ACHN (cell line): ENCODE measurements at regions not wholly inside any gene's neighbourhood (a gene's known extent, or its start where the extent isn't known, plus 50 kb on each side); places are given as distances from the start of the nearest gene placed in this dataset.

ENCODE experiments used
- DNase-seq: peaks from one replicate; pipeline ENCODE4 v3.0.0-alpha.2; 2015
- in situ Hi-C: cut with HindIII; loops from 2 replicates; pipeline ENCODE4 v1.10.0; 2017; ENCODE audit warnings: low sequenced_read_pairs, low pct_ligation_motif_present, low pct_unique_long_range_greater_than_20kb

- in situ Hi-C loops: no loop called here
- no peak for DNase-seq
These were observed 73.7 kb upstream of the UMPS start for GRCh38 chr3:124656531-124656930.

GRCh38 chr3:124657138-124657537 lies 73.1 kb upstream of the UMPS start:
- in situ Hi-C loops: no loop called here
- DNase-seq: no peak

GRCh38 chr3:124658270-124658669 lies 72.0 kb upstream of the UMPS start:
- DNase-seq: no peak
- in situ Hi-C loops: no loop called here

GRCh38 chr3:124659175-124659574 lies 71.1 kb upstream of the UMPS start:
- in situ Hi-C loops: no loop called here
- no peak for DNase-seq

- in situ Hi-C loops: no loop called here
- no peak for DNase-seq
These were observed 69.7 kb upstream of the UMPS start for GRCh38 chr3:124660599-124660998.

GRCh38 chr3:124663690-124664089 lies 66.6 kb upstream of the UMPS start:
- in situ Hi-C loops: no loop called here
- DNase-seq: no peak

- in situ Hi-C loops: no loop called here
- peak; percentile 74 for DNase-seq
These were observed 65.4 kb upstream of the UMPS start for GRCh38 chr3:124664804-124665203.

- DNase-seq: no peak
- in situ Hi-C loops: no loop called here
These were observed 64.2 kb upstream of the UMPS start for GRCh38 chr3:124666067-124666466.

- peak; percentile 36 for DNase-seq
- in situ Hi-C loops: no loop called here
These were observed 60.8 kb upstream of the UMPS start for GRCh38 chr3:124669470-124669869.

GRCh38 chr3:124671106-124671505 lies 59.1 kb upstream of the UMPS start:
- in situ Hi-C loops: no loop called here
- no peak for DNase-seq

GRCh38 chr3:124674336-124674735 lies 55.9 kb upstream of the UMPS start:
- in situ Hi-C loops: no loop called here
- no peak for DNase-seq

- in situ Hi-C loops: no loop called here
- no peak for DNase-seq
These were observed 54.0 kb upstream of the UMPS start for GRCh38 chr3:124676236-124676635.

GRCh38 chr3:124679048-124679638 lies 51.1 kb upstream of the UMPS start:
- no peak for DNase-seq
- in situ Hi-C loops: no loop called here
